ENCODE measurements at regions not wholly inside any gene's neighbourhood (a gene's known extent, or its start where the extent isn't known, plus 50 kb on each side); places are given as distances from the start of the nearest gene placed in this dataset.
"Not testable (repeated sequence)": the region's sequence is repeated elsewhere in the genome, so short reads cannot be mapped to it uniquely, and the experiment has no call there.

DNA sequence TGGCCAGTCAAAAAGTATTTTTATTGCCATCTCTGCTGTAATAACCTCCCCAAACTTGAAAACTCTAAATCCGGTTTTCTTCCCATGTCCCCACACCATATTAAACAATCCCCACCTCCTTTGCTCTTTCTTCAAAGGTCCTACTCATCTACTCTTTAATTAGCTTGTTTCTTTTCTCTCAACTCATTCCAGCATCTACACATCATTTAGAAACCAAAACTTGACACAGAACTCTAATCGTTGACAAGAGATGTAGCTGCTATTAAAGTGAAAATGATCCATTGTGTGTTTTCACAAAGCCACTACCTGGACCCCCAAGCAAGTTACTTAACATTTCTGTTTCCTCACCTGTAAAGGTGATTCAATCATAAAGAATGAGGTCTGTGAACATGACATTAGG, 436.3 kb upstream of the NPVF start:
- no peak for DNase-seq (ENCODE audit: low read depth in 2 of 2)

DNA sequence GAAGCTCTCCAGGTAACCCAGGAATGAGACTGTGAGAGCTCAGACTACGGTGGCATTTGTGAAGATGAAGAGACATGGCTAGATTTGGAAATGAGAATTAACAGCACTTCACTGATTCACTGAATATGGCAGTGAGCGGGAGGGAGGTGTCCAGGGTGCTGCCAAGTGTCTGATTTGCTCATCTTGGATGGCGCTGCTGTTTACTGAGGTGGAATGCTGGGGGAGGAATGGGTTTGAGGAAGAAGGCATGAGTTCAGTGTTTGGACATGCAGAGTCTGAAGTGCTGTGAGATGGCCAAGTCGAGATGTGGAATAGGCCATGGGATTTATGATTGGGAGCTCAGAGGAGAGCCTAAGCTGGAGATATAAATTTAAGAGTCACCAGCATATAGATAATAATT, 437.1 kb upstream of the NPVF start:
- DNase-seq (ENCODE audit: low read depth in 2 of 2) = no peak

DNA sequence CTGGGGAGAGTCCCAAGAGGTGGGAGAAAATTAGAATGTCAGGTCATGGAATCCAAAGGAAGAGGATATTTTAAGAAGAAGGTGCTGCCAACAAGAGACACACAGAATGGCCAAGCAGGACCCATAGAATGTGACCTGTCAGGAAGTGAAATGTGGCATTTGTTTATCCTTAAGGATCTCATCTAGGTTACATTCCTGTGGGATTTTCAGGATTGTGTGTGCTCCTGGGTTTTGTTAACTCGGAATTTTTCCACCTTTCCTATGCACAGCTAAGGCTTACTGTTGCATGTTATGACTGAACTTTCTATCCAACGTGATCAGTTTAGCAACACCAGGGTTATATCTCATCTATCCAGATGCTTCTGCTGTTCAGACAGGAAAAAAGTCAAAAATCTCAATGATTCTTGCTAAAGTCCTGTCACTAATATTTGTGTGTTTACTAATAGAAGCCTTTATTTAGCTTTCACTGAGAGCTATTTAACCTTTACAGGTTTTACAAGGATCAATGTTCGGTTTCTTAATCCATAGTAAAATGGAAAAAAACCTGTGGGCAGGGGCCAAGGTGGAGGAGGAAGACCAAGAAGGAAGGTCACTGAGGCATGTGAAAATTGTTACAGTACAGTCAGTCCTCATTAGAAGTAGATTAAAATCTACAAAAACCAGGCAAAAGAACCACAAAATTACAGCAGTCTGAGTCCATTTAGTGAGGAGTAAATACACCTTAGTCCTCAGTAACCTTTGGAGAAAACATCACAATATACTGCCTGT, 437.8 kb upstream of the NPVF start:
- no peak for DNase-seq (ENCODE audit: low read depth in 2 of 2)

DNA sequence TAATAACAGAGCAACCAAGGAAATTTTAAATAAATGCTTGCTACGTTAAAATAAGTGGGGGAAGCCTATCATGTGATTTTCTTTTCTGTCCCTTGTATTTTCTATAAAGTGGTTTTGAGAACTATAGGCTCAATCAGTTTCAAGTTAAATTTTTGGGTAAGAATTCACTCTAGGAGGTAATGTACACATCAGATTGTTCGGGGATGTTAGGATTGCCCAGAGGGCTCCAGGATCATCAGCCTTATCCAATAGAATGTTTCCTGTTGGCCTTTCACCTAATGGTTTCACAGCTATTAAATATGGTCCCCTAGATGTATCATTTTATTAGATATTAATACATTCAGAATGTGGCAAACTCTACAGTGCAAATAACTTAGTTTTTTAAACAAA, 438.4 kb upstream of the NPVF start:
- no peak for DNase-seq (ENCODE audit: low read depth in 2 of 2)

DNA sequence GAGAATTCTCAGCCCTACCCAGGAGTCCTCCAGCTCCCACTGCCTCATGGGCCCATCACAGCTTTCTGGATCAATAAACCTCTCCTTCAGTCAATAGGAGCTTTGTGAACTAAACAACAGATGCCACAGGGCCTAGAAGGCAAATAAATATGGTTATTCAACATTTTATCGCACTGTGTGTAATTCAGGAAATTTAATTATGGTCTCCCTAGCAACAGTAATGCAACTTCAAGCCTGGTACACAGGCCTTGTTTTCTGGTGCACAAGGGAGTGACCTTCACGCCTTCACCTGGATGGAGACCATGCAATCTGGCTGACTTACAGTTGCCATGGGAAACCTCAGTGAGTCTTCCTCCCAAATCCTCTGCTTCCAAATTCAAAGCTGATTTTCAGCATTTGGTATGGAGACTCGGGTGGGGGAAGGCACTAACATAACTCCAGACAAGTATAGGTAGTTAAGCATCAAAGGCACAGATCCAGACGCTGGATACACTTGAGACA, 441.0 kb upstream of the NPVF start:
- no peak for DNase-seq (ENCODE audit: low read depth in 2 of 2)

DNA sequence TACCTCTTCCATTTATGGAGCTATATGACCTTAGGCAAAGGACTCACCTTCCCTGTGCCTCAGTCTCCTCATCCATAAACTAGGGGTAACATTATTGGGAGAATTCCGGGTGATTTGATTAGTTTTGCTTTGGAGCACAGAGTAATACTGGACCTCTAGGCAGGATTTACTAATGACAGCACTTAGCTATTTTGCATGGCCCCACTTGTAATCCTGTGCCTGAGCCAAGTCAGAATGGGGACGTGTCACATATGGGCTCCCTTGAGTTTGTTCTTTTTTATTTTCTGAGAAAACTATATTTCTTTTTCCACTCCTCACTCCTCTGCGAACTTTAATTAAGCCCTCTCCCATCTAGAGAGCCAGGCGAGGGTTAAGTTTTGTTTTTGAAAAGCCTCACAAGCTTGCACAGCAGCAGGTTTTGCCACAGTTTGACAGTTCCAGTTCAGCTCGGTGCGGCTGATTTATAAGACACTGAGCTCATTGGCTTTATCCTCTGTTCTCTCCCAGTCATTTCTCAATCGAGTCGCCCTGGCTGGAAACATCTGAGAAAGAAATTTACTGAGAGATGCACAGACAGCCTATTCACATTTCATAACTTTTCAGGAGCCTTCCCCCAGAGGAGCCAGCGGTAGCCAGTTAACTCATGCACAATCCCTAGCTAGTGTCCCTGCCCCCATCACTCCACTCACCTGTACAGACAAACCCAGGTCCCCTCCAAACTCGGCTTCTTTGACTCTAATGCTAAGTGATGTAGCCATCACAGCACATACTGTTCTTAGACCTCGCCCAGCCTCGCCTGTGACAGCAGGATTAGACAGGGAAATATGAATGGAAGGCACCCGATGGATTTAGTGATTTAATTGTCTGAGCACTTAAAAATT, 441.9 kb upstream of the NPVF start:
- DNase-seq (ENCODE audit: low read depth in 2 of 2) = peak; percentile 14 to 15

DNA sequence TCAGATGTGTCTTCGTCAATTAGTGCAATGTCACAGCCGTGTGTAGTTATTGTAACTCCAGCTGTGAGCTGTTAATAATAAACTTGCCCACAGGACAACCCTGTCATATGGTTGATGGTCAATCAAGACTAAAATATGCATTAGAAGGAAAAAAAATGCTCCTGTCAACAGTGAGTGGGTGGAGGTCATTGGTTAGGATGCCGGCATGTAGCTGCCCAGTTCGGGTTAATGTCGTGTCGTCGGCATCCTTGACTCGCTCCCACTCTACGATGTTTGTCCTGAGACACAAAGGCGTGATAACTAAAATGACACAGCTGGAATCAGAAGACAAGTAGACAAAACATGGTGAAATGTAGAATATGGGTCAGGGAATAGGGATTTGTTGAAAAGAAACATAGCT, 442.8 kb upstream of the NPVF start:
- DNase-seq (ENCODE audit: low read depth in 2 of 2) = no peak

DNA sequence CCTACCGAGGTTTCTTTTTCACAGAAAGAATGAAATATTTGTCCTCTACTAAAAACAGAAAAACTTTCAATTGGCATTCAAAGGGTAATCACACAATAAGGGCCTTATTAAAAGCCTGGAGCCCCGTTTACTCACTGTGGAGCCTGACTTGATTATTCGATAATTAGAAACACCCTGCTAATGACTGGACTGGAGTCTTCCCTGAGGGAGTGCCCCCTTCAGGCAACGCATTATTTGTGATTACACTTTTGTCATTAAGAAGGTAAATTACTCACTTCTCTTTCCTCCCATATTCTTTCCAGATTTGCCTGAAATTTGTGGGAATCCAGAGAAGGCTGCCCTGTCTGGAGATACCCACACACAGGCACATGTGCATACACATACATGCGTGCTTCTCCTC, 444.2 kb upstream of the NPVF start:
- DNase-seq (ENCODE audit: low read depth in 2 of 2) = no peak

DNA sequence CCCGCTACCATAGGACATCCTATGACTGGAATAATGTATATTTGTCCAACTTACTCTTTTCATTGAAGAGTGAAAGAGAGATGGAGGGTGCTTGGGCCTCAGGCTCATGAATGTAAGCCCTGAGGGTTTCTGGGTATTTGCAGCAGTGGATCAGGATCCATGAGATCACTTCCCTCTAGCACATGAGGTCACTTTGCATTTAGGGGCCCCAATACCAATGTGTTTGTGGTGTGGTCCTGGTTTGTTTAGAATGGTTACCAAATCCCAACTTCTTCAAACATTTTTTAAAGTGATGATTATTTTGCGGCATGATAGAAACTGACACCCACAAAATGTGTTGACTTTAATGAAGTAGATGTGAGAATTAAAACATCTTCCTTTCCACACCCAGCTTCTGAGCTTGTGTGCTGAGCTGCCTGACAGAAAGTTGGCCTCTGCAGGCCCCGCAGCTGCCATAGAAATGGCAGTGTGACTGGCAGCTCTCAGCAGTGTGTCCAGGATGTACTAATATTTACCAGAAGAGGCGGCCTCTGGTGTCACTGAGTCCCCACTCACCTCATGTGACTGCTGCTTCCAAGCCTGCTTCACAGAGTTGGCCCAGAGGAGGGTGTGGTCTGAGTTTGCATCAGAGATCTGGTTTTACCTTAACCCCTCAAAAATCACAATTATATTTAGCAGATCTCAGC, 447.6 kb upstream of the NPVF start:
- no peak for DNase-seq (ENCODE audit: low read depth in 2 of 2)

DNA sequence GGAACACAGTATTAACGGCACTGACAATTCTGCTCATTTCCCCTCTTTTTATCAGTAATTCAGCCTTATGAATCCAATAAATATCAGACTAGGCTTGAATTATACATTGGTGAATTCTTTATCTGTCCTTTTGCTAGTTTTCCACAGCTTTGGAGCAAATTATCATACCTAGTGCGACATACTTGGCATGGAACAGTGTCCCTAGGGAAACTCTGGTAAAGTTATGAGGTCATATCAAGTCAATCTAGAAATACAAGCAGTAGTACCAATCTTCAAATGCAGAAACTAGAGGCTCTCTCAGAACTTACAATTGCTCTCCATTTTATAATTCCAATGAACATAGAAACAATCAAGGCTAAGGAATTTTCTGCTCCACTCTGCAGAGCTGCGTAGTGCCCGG, 449.3 kb upstream of the NPVF start:
- no peak for DNase-seq (ENCODE audit: low read depth in 2 of 2)

DNA sequence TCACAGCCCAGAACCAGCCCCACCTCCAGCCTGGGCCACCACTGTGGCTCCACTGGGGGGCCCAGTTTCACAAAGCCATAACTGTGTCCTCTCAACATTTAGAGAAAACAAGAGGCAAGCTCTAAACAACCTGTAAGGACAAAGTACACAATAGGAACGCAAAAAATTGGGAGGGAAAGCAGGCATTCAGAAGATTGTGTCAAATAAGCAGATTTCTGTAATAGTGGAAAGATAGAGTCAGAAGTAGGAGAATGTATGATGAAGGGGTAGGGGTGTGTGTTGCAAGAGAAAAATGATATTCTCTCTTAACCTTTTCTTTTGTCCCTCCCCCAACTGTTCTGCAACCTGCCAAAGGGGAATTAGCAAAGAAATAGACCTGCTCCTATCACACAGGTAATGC, 449.9 kb upstream of the NPVF start:
- no peak for DNase-seq (ENCODE audit: low read depth in 2 of 2)

DNA sequence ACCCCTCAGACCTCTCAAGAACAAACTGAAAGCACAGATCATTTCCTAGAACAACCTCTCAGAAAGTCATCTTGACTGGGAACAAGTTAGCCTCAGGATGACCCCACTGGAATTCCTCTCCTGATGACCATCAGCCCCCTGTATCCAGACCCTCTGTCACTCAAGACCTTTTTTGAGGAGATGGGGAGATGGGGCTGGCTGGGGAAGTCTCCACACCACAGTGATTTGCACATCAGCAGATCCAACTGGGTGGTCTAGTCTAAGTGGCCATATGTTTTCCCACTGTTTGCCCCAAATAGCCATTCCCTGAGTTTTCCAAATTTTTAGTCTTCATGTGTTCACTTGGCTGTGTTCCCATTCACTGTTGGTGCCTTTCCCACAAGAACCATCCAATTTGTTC, 452.4 kb upstream of the NPVF start:
- no peak for DNase-seq (ENCODE audit: low read depth in 2 of 2)

DNA sequence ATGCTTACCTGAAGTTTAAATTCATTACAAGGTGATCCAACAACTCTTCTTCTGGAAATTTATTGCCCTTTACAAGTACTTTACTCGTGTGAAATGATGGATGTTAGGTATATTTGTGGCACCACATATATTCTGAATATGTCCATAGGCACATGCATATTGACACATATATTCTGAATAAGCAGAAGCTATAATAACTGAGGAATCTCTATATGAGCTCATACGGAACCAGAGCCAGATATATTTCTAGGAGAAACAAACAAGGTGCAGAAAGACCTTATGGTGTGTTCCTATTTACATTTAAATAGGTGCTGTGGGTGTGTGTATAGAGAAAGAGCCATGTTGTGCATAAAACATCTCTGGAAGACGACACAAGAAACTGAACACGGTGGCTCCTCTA, 456.1 kb upstream of the NPVF start:
- no peak for DNase-seq (ENCODE audit: low read depth in 2 of 2)

DNA sequence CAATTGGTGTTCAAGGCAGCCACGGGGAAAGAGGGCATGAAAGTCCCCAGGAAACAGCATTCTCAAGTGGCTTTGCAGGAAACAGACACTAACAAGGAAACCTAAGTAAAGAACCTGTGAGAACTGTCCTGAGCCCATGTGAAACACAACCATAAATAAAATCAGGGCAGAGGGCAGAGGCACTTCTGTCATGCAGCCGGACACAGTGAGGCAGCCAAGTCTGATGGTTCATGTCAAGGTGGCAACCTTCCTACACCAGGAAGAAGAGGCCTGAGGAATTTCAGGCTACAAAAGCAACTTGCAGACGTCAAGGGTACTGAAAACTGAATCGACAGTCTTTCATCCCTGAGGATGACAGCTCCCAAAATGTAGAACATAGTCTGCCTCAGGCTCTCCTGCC, 458.2 kb upstream of the NPVF start:
- no peak for DNase-seq (ENCODE audit: low read depth in 2 of 2)

DNA sequence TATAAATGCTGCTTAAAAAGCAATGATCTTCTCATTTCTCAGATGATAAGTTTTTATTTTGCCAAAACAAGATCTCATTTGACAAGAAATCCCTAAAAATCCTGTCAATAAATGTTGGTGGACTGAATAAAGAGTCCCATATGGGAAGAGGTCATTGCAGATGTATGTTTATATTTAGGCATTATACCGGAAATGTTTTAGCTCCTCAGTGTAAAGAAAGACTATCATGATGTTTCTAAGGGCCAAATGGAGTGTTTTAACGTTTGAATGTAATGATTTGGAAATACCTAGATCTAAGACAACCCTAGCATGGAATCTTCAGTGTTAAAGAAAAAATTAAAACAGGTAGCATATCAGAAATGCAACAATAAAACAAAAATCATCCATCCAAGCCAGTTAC, 457.8 kb upstream of the NFE2L3 start:
- DNase-seq (ENCODE audit: low read depth in 2 of 2) = no peak

DNA sequence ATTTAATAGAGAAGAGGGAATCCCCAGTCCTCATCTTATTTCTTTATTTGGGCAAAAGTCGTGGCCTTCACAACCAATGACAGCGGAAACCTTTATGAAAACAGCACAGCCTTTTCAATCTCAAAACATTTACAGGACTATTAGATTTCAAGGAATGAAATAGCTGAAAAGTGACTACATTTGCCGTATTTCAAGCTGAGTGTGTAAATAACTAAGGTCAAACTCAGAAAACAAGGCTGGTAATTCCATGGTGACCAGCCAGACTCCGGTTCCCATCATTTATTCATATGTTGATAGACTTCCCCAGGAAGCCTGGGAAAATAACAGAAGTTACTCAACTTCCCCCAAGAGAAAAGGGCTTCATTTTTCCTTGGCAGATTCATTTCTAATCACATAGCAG, 457.3 kb upstream of the NFE2L3 start:
- DNase-seq (ENCODE audit: low read depth in 2 of 2) = peak in 1 of 2 experiments; percentile 19

DNA sequence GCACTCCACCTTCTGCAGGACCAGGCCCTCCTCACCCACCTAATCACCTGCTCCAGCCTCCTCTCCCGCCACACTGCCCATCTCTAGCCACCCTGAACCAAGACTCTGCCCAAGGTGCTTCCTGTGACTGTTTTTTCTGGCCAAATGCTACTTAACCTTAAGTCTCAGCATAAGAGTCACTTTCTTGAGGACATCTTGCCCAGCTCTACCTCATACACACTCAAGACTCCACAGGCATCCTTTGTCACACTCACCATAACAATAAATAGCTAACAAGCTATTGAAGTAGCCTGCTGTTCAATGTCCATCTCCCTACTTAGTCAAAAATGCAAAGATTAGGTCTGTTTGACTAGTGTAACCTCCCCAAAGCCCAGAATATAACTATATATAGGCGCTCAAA, 455.4 kb upstream of the NFE2L3 start:
- DNase-seq (ENCODE audit: low read depth in 2 of 2) = no peak

DNA sequence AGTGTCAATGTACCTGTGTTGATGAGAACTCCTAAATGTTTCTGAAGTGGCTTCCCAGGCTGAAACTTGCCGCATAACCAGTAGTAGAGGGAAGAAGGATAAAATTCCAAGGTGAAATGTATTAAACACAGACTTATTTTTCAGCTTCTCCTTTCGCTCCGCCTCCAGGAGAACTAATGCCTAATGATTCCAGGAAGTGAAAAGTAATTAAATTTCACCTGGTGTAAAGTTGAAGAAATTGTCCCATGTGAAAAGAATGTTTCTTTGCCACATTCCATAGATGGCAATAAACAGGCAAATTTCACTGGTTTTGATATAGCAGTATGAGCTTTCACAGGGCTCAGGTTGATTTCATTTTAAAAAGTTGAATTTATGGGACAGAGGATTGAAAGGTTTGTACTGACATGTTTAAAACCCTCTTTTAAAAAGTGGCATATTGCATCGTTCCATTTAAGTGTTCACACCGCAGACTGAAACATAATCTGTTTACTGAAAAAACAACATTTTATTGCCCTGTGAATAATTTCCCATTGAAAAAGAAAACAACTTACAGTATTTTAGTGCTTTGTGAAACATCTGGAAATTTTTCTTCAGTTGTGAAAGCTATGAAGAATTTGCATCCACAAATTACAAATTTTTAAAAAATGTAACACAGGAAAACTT, 453.4 kb upstream of the NFE2L3 start:
- no peak for DNase-seq (ENCODE audit: low read depth in 2 of 2)

DNA sequence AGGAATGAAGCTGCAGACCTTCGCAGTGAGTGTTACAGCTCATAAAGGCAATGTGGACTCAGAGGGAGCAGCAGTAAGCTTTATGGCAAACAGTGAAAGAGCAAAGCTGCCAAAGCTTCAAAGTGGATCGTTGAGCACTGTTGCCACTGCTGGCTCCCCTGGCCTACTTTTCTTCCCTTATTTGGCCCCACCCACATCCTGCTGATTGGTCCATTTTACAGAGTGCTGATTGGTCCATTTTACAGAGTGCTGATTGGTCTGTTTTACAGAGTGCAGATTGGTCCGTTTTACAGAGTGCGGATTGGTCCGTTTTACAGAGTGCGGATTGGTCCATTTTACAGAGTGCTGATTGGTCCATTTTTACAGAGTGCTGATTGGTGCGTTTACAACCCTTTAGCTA, 451.9 kb upstream of the NFE2L3 start:
- DNase-seq (ENCODE audit: low read depth in 2 of 2) = not testable (repeated sequence)

DNA sequence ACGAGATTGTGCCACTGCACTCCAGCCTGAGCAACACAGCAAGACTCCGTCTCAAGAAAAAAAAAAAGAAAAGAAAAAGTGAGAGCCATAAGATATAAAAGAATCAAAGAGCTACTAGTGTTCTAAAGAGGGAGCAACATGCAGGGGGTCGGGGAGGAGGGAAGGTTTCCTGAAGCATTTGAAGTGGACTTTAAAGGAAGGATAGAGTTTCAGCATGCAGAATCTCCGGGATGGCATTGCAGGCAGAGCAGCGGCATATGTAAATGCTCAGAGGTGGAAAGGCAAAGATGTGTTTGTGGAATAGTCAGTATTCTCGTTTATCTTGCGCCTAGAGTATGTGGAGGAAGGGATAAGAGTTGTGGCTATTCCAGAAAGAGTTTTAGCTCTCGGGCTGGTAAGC, 447.6 kb upstream of the NFE2L3 start:
- DNase-seq (ENCODE audit: low read depth in 2 of 2) = no peak

DNA sequence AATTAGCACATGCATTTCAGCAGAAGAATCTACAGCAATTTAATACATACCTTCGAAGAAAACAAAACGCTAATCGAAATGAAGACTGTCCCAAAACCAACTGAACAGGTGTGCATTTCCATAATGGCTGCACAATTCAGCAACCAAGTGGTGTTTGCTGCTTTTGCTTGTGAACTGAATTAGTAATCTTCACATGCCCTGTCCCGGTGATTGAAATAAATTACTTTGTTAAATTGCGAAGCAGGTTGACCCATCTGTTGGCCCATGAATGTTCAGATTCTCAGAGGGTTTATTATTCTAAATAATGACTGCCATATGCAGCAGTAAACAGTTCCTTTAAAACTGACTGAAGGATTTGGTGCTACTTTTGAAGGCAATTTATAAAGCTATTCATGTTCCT, 445.2 kb upstream of the NFE2L3 start:
- no peak for DNase-seq (ENCODE audit: low read depth in 2 of 2)

All from fibroblast of skin of left quadriceps (primary cell).